Kidney tubule cell (primary cell): ENCODE measurements at regions not wholly inside any gene's neighbourhood (a gene's known extent, or its start where the extent isn't known, plus 50 kb on each side); places are given as distances from the start of the nearest gene placed in this dataset.
"Not testable (repeated sequence)": the region's sequence is repeated elsewhere in the genome, so short reads cannot be mapped to it uniquely, and the experiment has no call there.

ENCODE experiments used
- DNase-seq: peaks from one replicate; pipeline ENCODE4 v3.0.0-alpha.2; 2018; ENCODE audit warnings: low spot score

DNA sequence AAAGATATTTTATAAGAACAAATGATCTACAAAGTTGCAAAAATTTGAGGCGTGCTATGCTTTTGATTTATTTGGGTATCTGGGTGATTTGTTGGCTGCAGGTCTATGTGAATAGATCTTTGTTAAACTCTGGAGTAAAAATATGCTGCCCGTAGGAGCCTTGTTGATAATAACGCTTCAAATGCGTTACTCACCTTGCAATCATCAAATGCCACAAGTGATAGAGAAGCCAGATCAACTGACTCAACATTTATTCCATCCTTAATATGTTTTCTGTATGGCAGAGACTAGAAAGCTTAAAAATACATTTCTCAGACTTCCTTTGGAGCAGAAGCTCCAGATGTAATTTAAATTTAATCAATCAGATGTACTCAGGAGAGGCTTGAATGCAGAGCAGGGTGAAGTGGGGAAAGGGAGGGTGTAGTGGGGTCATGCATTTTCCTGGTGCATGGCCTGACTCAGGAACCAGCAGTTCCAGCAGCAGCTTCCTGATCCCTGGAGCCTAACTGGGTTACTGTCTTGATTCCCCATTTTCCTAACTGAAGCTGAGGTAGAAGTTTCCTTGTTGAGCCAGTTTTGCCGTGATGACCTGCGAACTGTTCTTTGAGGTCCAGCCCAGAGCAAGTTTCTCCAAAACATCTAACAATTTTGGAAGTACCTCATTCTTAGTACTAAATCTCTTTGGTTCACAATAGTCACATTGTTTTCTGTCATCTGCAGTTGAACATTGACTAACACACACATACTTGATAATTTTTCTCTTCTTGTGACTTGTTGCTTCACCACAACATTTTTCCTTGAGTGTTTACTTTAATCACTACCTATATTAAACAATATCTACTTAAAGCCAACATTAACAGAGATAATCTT lies 284.7 kb upstream of the CWC22 start:
- peak; percentile 13 for DNase-seq

- DNase-seq = peak; percentile 17
These were observed 284.0 kb upstream of the CWC22 start for GRCh38 chr2:180291060-180291459.

DNA sequence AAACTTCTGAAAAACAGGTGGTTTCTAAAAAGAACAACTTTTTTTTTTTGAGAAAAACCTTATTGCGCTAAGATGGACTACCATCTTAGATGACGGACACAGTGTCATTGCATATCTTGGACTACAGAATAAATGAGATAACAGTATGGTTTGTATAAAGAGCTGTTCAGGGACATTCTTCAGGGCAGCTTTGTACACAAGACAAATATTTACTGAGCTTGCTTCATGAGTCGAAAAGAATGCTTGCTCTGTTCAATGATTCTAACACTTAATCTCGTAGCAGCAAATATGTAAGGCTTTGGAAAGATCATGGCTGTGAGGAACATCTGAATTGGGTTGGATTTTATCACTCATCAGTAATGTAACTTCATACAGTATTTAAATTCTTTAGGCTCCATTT lies 282.5 kb upstream of the CWC22 start:
- no peak for DNase-seq

GRCh38 chr2:180279581-180279980 lies 272.5 kb upstream of the CWC22 start:
- no peak for DNase-seq

GRCh38 chr2:180276733-180277132 lies 269.6 kb upstream of the CWC22 start:
- DNase-seq = no peak

GRCh38 chr2:180268006-180268405 lies 260.9 kb upstream of the CWC22 start:
- DNase-seq = no peak

GRCh38 chr2:180261976-180262375 lies 254.9 kb upstream of the CWC22 start:
- no peak for DNase-seq

DNA sequence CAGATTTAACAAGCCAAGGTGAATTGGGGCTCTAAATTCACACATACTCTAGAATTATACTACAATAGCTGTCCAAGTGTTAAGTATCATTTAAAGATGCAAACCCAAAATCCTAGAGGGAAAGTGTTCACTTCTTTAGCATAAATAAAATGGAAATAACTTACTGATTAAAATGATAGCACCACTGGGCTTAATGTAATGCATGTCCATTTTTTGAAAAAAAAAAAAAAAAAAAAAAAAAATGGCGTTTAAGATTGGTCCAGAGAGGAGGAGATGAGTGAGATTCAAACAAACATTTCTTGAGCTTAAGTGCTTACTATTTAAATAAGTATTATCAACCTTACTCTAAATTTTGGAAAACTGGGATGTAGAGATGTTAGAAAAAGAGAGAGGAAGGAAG lies 251.5 kb upstream of the CWC22 start:
- no peak for DNase-seq

DNA sequence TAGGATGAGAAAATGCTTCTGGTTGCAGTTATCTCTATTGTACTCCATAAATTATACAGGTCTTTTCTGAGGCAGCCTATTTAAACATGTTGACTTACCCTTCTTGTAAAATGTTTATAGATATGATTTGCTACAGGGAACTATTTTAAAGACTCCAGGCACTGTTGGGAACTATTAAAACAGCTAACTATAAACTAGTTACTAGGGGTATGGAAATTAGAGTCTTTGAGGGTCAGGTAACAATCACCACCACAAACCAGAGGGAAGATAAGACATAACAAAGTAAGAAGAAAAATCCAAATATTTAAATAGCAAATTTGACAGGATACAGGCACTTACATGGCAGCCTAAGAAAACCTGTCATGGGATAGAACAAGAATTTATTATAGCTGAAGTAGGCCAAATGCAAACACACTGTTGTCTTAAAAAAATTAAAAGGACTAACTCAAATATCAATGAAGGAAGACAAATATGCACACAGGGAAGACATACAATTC lies 251.0 kb upstream of the CWC22 start:
- DNase-seq = no peak

DNA sequence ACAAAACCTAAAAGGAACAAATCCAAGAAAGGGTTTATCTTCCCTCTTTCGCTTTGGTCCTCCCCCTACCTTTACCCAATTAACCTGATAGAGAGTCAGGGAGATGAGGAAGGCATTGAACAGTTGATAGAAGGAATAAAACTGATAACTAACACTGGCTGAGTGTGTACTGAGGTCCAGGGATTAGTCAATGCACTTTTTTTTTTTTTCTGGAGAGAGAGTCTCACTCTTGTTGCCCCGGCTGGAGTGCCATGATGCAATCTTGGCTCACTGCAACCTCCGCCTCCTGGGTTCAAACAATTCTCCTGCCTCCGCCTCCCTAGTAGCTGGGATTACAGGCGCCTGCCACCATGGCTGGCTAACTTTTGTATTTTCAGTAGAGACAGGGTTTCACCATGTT lies 250.2 kb upstream of the CWC22 start:
- no peak for DNase-seq

- peak; percentile 2 for DNase-seq
These were observed 248.9 kb upstream of the CWC22 start for GRCh38 chr2:180255981-180256380.

DNA sequence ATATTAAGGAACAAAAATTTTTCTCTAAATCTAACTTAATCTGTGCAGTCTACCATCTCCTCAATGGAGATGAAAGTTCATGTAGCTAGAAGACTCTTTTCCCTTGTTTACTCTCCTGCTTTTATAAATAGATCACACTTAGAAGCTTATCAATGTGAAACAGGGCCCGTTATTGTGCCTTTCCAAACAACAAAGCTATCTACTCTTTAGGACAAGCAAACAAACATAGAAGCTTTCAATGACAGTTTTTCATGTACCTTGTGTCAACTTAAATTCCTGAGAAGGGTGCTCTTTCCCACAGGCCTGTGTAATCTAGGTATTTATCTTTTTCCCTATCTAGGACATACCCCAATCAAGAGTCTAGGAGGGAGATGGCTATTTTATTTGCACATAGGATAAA lies 247.8 kb upstream of the CWC22 start:
- DNase-seq = no peak

- no peak for DNase-seq
These were observed 240.6 kb upstream of the CWC22 start for GRCh38 chr2:180247658-180248057.

GRCh38 chr2:180246268-180246667 lies 239.2 kb upstream of the CWC22 start:
- no peak for DNase-seq

DNA sequence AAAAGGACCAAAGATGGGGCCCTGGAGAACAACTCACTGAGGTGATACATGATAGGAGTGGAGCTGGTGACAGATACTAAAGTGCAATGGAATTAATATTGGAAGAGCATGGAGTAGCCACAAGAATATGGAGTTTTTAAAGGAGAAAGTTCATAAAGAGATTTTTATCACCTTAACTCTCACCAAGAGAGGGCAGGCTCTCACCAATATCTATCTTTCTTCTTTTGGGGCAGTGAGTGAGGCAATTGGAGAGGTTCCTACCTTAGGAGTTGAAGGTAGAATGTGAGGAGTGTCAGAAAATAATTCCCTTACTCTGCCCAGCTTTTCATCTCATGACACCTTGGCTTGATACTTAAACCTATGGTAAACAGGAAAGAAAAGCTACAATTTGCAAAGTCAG lies 233.7 kb upstream of the CWC22 start:
- peak; percentile 7 for DNase-seq

DNA sequence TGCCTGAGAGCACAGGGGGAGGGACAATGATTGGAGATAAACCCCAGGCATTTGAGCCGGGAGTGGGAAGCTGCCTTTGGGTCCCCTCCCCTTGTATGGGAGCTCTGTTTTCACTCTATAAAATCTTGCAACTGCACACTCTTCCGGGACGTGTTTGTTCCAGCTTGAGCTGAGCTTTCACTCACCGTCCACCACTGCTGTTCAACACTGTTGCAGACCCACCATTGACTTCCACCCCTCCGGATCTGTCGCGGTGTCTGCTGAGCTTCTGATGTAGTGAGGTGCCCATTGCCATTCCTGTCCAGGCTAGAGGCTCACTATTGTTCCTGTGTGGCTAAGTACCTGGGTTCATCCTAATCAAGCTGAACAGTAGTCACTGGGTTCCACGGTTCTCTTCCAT lies 231.6 kb upstream of the CWC22 start:
- no peak for DNase-seq

DNA sequence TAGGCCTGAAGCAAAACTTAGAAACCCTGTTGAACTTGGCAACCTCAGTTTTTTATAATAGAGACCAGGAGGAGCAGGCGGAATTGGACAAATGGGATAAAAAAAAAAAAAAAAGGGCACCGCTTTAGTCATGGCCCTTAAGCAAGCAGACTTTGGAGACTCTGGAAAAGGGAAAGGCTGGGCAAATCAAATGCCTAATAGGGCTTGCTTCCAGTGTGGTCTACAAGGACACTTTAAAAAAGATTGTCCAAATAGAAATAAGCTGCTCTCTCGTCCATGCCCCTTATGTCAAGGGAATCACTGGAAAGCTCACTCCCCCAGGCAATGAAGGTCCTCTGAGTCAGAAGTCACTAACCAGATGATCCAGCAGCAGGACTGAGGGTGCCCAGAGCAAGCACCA lies 229.0 kb upstream of the CWC22 start:
- not testable (repeated sequence) for DNase-seq

DNA sequence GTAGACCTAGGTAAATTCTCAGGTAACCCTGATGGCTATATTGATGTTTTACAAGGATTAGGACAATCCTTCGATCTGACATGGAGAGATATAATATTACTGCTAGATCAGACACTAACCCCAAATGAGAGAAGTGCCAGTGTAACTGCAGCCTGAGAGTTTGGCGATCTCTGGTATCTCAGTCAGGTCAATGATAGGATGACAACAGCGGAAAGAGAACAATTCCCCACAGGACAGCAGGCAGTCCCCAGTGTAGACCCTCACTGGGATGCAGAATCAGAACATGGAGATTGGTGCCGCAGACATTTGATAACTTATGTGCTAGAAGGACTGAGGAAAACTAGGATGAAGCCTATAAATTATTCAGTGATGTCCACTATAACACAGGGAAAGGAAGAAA lies 228.4 kb upstream of the CWC22 start:
- DNase-seq = not testable (repeated sequence)

- not testable (repeated sequence) for DNase-seq
These were observed 227.9 kb upstream of the CWC22 start for GRCh38 chr2:180234991-180235390.

GRCh38 chr2:180231015-180231414 lies 223.9 kb upstream of the CWC22 start:
- DNase-seq = no peak

- DNase-seq = no peak
These were observed 220.4 kb upstream of the CWC22 start for GRCh38 chr2:180227461-180227860.

DNA sequence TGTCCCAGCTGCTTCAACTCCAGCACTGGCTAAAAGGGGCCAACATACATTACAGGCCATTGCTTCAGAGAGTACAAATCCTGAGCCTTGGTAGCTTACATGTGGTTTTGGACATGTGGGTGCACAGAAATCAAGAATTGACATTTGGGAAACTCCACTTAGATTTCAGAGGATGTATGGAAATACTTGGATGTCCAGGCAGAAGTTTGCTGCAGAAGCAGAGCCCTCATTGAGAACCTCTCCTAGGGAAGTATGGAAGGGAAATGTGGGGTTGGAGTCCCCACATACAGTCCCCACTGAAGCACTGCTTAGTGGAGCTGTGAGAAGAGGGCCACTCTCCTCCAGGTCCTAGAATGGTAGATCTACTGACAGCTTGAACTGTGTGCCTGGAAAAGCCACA lies 218.0 kb upstream of the CWC22 start:
- DNase-seq = no peak

- DNase-seq = peak; percentile 62
These were observed 215.5 kb upstream of the CWC22 start for GRCh38 chr2:180222644-180223043.

DNA sequence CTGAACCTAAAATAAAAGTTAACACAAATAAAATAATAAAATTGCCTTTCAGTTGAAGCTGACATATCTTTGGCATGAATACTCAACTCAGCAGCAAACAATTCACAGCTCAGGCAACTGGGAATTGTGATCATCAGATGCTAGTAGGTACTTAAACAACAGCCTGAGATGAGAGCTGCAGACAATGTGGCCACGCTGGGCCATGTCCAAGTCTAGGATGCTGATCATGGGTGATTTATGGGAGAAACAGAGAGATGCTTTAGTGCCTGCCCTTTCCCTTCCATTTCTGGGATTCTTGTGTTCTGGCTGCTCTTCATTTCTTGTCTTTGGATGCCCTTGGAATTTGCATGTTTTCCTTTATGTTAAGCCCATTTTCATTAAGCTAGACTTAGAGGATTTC lies 212.4 kb upstream of the CWC22 start:
- DNase-seq = no peak
